ENCODE measurements at regions not wholly inside any gene's neighbourhood (a gene's known extent, or its start where the extent isn't known, plus 50 kb on each side); places are given as distances from the start of the nearest gene placed in this dataset.

GRCh38 chr7:67696878-67697277 lies 700.2 kb downstream of the TYW1 start:
- no peak for ATAC-seq
- intact Hi-C loops (cut with DNase I, micrococcal nuclease) = no loop called here

GRCh38 chr7:67698354-67698753 lies 701.7 kb downstream of the TYW1 start:
- no peak for ATAC-seq
- intact Hi-C loops (cut with DNase I, micrococcal nuclease) = no loop called here
- no peak for DNase-seq

More at GRCh38 chr7:67696878-67697277, 700.2 kb downstream of the TYW1 start:
- no peak for DNase-seq

- ATAC-seq (no peak), DNase-seq (no peak)
- intact Hi-C loops (cut with DNase I, micrococcal nuclease) = no loop called here
Measured at GRCh38 chr7:67705850-67706249, 709.2 kb downstream of the TYW1 start.

- ATAC-seq (no peak), DNase-seq (no peak)
- intact Hi-C loops (cut with DNase I, micrococcal nuclease) = no loop called here
Measured at GRCh38 chr7:67711706-67712105, 715.1 kb downstream of the TYW1 start.

GRCh38 chr7:67713451-67714056 lies 716.9 kb downstream of the TYW1 start:
- ATAC-seq (no peak), DNase-seq (no peak)
- intact Hi-C loops (cut with DNase I, micrococcal nuclease) = no loop called here

GRCh38 chr7:67716729-67717128 lies 720.1 kb downstream of the TYW1 start:
- no peak for DNase-seq
- ATAC-seq = no peak
- intact Hi-C loops (cut with DNase I, micrococcal nuclease) = no loop called here

- DNase-seq = no peak
- intact Hi-C loops (cut with DNase I, micrococcal nuclease) = no loop called here
- no peak for ATAC-seq
Measured at GRCh38 chr7:67723591-67723990, 727.0 kb downstream of the TYW1 start.

GRCh38 chr7:67724435-67724834 lies 727.8 kb downstream of the TYW1 start:
- DNase-seq (no peak), ATAC-seq (no peak)
- intact Hi-C loops (cut with DNase I, micrococcal nuclease) = no loop called here

- no peak for ATAC-seq
- intact Hi-C loops (cut with DNase I, micrococcal nuclease) = no loop called here
- DNase-seq = no peak
Measured at GRCh38 chr7:67724955-67725354, 728.3 kb downstream of the TYW1 start.

GRCh38 chr7:67725423-67725822 lies 728.8 kb downstream of the TYW1 start:
- DNase-seq (no peak), ATAC-seq (no peak)
- intact Hi-C loops (cut with DNase I, micrococcal nuclease) = no loop called here

GRCh38 chr7:67729771-67730170 lies 733.1 kb downstream of the TYW1 start:
- ATAC-seq (no peak), DNase-seq (no peak)
- intact Hi-C loops (cut with DNase I, micrococcal nuclease) = no loop called here

GRCh38 chr7:67731704-67732103 lies 735.1 kb downstream of the TYW1 start:
- intact Hi-C loops (cut with DNase I, micrococcal nuclease) = no loop called here
- DNase-seq (no peak), ATAC-seq (no peak)

GRCh38 chr7:67732898-67733297 lies 736.3 kb downstream of the TYW1 start:
- DNase-seq = no peak
- intact Hi-C loops (cut with DNase I, micrococcal nuclease) = no loop called here
- ATAC-seq = no peak

GRCh38 chr7:67738145-67738544 lies 741.5 kb downstream of the TYW1 start:
- intact Hi-C loops (cut with DNase I, micrococcal nuclease) = no loop called here
- no peak for ATAC-seq
- DNase-seq = no peak

GRCh38 chr7:67738958-67739357 lies 742.3 kb downstream of the TYW1 start:
- no peak for DNase-seq
- no peak for ATAC-seq

GRCh38 chr7:67743501-67743900 lies 746.9 kb downstream of the TYW1 start:
- ATAC-seq (no peak), DNase-seq (no peak)
- intact Hi-C loops (cut with DNase I, micrococcal nuclease) = no loop called here

More at GRCh38 chr7:67738958-67739357, 742.3 kb downstream of the TYW1 start:
- intact Hi-C loops (cut with DNase I, micrococcal nuclease) = no loop called here

GRCh38 chr7:67752227-67752626 lies 755.6 kb downstream of the TYW1 start:
- intact Hi-C loops (cut with DNase I, micrococcal nuclease) = no loop called here
- ATAC-seq (no peak), DNase-seq (no peak)

GRCh38 chr7:67753891-67754290 lies 757.3 kb downstream of the TYW1 start:
- no peak for DNase-seq
- intact Hi-C loops (cut with DNase I, micrococcal nuclease) = no loop called here
- no peak for ATAC-seq

- DNase-seq (no peak), ATAC-seq (no peak)
- intact Hi-C loops (cut with DNase I, micrococcal nuclease) = no loop called here
Measured at GRCh38 chr7:67754651-67755050, 758.0 kb downstream of the TYW1 start.

- DNase-seq = no peak
- intact Hi-C loops (cut with DNase I, micrococcal nuclease) = no loop called here
- no peak for ATAC-seq
Measured at GRCh38 chr7:67758551-67758950, 761.9 kb downstream of the TYW1 start.

GRCh38 chr7:67760971-67761370 lies 764.3 kb downstream of the TYW1 start:
- intact Hi-C loops (cut with DNase I, micrococcal nuclease) = no loop called here
- DNase-seq (no peak), ATAC-seq (no peak)

- intact Hi-C loops (cut with DNase I, micrococcal nuclease) = no loop called here
- no peak for DNase-seq
Measured at GRCh38 chr7:67762516-67762915, 765.9 kb downstream of the TYW1 start.

More at GRCh38 chr7:67762516-67762915, 765.9 kb downstream of the TYW1 start:
- no peak for ATAC-seq
